ENCODE measurements at regions not wholly inside any gene's neighbourhood (a gene's known extent, or its start where the extent isn't known, plus 50 kb on each side); places are given as distances from the start of the nearest gene placed in this dataset.

DNA sequence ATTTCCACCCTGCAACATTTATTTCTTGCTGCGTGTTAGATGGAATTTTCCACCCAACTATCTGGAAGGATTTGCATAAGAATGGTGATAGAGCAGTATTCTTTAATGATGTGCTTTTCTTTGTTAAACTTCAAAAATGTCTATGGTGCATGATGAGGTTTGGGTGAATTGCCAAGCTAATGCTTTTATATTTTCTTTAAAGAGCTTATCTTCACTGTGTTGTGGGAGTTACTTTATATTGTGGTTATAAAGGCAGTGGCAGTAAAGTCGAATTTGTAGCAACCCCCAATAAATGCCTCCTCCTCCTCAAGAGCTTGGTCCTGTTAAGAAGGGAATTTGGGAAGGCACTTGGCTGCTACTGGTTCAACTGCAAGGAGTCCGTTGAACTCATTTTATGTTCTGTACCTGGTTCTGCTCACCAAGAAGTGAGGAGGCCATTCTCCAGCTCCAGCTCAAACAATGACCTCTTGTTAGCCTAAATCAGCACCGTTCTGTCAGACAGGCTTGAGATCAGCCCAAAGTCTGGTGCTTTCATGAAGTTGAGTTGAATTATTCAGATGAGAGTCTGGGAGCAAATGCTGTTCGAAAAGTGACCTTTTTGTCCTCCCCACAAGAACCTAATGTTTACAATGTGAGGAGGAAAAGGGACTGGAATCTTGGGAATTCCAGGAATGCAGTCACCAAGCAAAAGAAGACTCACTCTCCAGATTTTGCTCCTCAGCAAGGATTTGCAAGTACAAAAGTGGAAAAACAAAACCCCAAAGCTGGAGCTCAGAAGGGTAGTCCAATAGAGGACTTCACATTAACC lies 217.0 kb downstream of the TMEM38B start:
- Mint-ChIP-seq H3K4me3 (no peak overlapping the region), H3K36me3 (no peaks in the 10 kb centered on the region), H3K27me3 (ENCODE audit: low read depth in 3 of 3) (peaks cover 0 to 4% (median 2%) of the 10 kb centered on the region in 3 donors), H3K4me1 (no peaks in the 10 kb centered on the region), H3K27ac (no peak overlapping the region), H3K9me3 (peaks cover 0 to 6% (median 0%) of the 10 kb centered on the region in 6 donors)
- no peak for DNase-seq

DNA sequence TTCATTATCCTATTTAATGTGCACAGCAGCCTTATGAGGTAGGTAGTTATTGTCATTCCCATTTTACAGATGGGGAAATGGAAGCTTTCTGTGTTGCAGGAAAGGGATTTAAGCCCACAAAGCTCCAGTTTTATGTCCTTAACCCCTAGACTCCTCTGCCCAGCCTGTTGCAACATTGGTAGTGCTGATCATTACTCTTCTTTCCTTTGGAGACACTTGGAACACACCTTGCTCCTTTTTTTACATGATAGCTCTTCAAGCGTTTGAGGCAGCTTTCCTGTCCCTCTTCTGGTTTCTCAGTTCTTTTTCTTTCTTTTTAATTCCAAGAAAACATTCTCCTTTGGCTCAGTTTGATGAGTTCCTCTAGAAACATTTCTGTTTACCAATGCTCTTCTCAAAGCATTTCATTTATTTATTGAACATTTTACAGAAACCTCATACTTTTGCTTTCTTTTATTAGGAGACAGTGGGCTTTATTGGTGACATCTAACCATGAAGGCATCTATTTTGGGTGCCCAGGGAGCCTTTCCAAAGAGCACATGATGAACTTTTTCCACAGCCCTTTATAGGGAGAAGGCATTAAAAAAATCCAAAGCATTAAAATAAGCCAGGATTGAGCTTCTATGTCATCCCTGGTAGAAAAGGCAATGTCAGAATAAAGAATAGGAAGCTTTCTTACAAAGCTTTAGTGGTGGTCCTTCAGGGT lies 218.0 kb downstream of the TMEM38B start:
- Mint-ChIP-seq H3K27me3 (ENCODE audit: low read depth in 3 of 3) (peaks cover 0 to 4% (median 2%) of the 10 kb centered on the region in 3 donors), H3K27ac (no peak overlapping the region), H3K4me1 (no peaks in the 10 kb centered on the region), H3K9me3 (peaks cover 0 to 7% (median 0%) of the 10 kb centered on the region in 6 donors), H3K4me3 (no peak overlapping the region), H3K36me3 (no peaks in the 10 kb centered on the region)
- no peak for DNase-seq

DNA sequence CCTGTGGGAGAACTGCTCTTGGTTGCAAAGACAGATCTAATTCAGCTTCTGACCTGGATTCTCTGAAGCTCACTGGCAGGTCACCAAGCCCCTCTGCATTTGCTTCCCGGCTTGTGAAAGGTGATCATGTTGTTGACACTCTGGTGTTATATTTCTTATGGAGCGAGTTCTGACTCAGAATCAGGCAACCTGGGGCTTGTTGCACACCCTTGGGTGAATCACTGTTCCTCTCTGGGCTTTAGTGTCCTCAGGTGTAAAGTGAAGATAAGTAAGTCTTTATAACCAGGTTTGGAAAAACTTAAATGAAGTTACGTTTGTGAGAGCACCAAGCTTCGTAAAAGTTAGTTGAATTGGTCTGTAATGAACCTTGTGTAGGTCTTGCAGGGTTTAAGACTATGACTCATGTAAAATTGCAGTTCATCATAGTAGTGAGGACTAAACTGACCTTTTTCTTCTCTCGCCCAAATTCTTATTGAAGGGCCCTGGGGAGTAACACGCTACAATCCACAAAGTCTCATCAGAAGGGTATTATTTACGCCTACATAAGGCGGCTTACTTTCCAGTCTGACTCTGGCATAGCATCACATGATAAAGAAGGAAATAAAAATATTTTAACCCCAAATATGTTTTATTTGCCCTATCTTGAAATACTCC lies 218.6 kb downstream of the TMEM38B start:
- no peak for DNase-seq
- Mint-ChIP-seq H3K27me3 (ENCODE audit: low read depth in 3 of 3) (peaks cover 0 to 6% (median 2%) of the 10 kb centered on the region in 3 donors), H3K27ac (no peak overlapping the region), H3K9me3 (peaks cover 0 to 7% (median 0%) of the 10 kb centered on the region in 6 donors), H3K4me1 (no peaks in the 10 kb centered on the region), H3K36me3 (no peaks in the 10 kb centered on the region), H3K4me3 (no peak overlapping the region)

DNA sequence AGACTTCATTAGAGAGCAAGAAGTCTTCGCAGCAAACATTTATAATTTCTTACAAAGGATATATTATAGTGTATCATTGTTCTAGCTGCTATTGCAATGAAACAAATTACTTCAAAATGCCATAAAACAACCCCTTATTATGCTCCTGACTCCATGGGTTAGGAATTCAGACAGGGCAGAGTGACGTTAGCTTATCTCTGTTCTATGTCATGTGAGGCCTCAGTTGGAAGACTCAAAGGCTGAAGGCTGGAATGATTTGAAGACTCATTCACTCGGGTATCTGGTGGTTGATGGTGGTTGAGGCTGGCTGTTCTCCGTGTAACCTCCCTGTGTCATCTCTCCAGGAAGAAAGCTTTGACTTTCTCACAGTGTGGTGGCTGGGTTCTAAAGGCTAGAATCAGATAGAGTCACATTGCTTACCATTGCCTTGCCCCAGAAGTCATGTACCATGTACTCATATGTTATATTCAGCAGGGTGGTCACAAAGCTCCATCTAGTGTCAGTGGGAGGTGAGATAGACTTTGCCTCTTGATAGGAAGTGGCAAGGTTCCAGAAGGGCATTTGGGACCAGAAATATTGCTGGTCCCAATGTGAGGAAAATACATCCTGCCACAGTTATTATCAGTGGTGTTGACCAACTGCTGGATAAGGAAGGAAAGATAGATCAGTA lies 226.9 kb downstream of the TMEM38B start:
- peaks cover 0 to 2% (median 0%) of the 10 kb centered on the region in 6 donors for H3K9me3 Mint-ChIP-seq
- no peak for DNase-seq
- H3K4me1 Mint-ChIP-seq = no peaks in the 10 kb centered on the region
- no peak overlapping the region for H3K4me3 Mint-ChIP-seq
- H3K27me3 Mint-ChIP-seq (ENCODE audit: low read depth in 3 of 3) = peaks cover 0 to 4% (median 4%) of the 10 kb centered on the region in 3 donors
- no peak overlapping the region for H3K27ac Mint-ChIP-seq
- no peaks in the 10 kb centered on the region for H3K36me3 Mint-ChIP-seq

DNA sequence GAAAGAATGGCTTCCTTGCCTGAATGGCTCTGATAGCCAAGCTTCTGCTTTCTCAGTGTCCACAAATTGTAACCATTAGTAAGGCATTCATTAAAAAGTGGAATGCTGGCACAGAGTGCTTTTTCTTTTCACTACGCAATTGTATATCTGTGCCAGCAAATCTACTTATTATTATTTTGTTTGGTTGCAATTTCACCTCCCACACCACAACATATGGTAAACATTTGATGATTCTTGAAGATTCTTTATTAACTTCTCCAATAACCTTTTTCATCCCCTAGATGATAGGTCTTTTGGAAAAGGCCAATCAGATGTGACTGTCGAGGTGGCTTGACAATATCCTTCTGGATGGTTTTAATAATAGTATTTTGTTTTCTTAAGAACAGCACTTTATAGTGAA lies 234.1 kb downstream of the TMEM38B start:
- Mint-ChIP-seq H3K4me3 (no peak overlapping the region), H3K4me1 (no peaks in the 10 kb centered on the region), H3K36me3 (no peaks in the 10 kb centered on the region), H3K9me3 (peaks cover 0 to 3% (median 0%) of the 10 kb centered on the region in 6 donors), H3K27me3 (ENCODE audit: low read depth in 3 of 3) (peaks cover 0 to 3% (median 2%) of the 10 kb centered on the region in 3 donors), H3K27ac (no peak overlapping the region)
- no peak for DNase-seq

DNA sequence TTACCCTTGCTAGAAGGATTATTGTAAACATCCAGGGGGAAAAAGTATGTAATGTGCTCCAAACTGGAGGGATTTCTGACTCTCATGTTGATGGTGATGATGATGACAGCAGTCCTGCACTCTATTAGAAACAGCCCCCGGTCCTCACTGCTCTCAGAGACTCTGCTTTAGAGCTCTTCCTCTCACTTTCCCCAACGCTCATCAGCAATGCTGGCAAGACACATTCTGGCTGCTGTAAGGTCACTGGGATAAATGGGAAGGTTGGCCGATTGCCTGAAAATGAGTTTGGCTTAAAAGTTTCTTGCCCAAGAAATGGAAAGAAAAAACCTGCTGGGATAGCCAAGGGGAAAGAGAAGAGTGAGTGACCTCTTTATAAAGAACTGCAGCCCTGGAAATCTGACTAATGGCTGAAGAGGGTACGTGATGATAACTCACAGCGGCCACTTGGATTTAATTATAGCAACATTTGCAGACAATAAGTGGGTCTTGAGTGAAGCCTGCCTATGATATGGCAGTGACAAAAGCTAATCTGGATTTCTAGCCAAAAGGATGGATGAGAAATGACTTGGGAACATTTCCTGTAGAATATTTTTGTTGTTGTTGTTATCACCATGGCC lies 235.8 kb downstream of the TMEM38B start:
- Mint-ChIP-seq H3K27me3 (ENCODE audit: low read depth in 3 of 3) (peaks cover 2 to 3% (median 3%) of the 10 kb centered on the region in 3 donors), H3K36me3 (no peaks in the 10 kb centered on the region), H3K9me3 (peaks cover 0 to 9% (median 4%) of the 10 kb centered on the region in 6 donors), H3K4me1 (no peaks in the 10 kb centered on the region), H3K4me3 (no peak overlapping the region), H3K27ac (no peak overlapping the region)
- DNase-seq = no peak

DNA sequence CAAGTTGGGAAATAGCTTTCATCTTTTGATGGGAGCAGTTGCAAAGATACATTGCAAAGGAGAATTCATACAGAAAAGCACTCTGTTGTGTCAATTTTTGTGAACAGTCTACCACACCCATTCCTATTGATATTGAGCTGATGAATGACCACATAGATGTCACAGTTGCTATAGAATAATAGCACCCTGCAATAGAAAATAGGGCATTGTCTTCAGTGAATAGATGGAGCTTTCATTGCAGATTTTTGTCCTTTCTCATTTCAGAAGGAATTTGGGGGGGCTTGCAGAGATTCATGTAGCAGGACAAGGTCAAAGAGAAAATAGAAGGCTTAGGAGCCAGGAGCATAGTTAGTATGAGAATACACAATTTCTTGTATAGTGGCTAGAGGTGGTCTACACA lies 237.9 kb downstream of the TMEM38B start:
- Mint-ChIP-seq H3K36me3 (no peaks in the 10 kb centered on the region), H3K4me3 (no peak overlapping the region), H3K4me1 (no peaks in the 10 kb centered on the region), H3K27me3 (ENCODE audit: low read depth in 3 of 3) (peaks cover 2 to 3% (median 2%) of the 10 kb centered on the region in 3 donors), H3K27ac (no peak overlapping the region), H3K9me3 (peaks cover 0 to 9% (median 5%) of the 10 kb centered on the region in 6 donors)
- DNase-seq = no peak

DNA sequence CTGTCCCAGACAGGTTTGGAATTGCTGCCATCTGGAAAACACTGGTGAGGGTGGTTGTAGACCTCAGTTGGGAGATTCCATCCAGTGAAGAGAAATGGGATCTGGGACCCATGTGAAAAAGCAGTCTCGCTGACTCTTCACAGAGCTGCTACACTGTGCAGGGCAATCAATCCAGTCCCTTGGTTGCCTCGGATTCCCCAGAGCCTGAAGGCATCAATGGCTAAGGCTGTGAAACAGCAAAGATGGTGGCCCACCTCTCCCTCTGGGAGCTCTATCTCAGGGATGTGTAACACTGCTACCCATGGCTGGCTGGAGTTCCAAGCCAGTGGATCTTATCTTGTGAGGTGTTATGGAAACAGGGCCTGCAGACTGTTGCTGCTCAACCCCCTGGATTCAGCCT lies 256.1 kb downstream of the TMEM38B start:
- Mint-ChIP-seq H3K27me3 (ENCODE audit: low read depth in 3 of 3) (peaks cover 3 to 4% (median 4%) of the 10 kb centered on the region in 3 donors), H3K36me3 (peaks cover 0 to 6% (median 3%) of the 10 kb centered on the region in 3 donors), H3K4me3 (no peak overlapping the region), H3K4me1 (no peaks in the 10 kb centered on the region), H3K27ac (no peak overlapping the region), H3K9me3 (peaks cover 10 to 21% (median 19%) of the 10 kb centered on the region in 6 donors)
- DNase-seq = no peak

DNA sequence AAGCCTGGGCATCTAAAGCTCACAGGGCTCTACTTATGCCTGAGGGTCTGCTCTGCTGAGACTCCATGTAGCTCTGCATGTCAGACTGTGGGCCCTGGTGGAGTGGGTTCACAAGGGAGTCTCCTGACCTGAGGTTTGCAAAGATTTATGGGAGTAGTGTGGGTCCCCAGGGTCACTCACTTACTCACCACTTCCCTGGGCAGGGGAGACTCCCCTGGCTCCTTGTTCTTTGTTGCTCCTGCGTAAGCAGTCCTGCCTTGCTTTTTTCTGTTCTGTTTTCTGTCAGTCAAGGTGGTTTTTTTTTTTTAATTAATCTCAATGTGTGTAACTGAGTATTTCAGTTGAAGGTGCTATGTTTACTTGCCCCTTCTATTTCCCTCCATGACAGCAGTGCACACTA lies 256.6 kb downstream of the TMEM38B start:
- H3K27ac Mint-ChIP-seq = no peak overlapping the region
- peaks cover 10 to 21% (median 18%) of the 10 kb centered on the region in 6 donors for H3K9me3 Mint-ChIP-seq
- DNase-seq = no peak
- peaks cover 3 to 4% (median 4%) of the 10 kb centered on the region in 3 donors for H3K27me3 Mint-ChIP-seq (ENCODE audit: low read depth in 3 of 3)
- H3K36me3 Mint-ChIP-seq = peaks cover 0 to 6% (median 3%) of the 10 kb centered on the region in 3 donors
- no peaks in the 10 kb centered on the region for H3K4me1 Mint-ChIP-seq
- H3K4me3 Mint-ChIP-seq = no peak overlapping the region

DNA sequence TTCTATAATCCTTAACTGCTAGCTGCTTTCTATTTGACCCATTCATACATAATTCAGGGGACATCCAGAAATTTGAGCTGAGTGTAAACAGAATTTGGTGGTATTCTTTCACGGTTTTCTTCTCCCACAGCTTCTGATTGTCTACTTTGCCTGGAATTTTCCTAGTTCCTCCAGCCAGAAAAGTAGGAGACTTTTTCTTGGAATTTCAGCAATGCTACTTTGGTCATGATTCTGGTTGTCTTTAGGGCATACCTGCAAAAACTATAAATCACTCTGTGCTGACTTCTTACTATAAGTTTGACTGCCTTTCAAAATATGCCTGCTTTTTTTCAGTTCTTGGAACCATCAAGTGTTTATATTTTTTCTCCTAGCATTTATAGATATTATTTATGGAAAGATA lies 260.2 kb downstream of the TMEM38B start:
- H3K36me3 Mint-ChIP-seq = no peaks in the 10 kb centered on the region
- no peak for DNase-seq
- no peak overlapping the region for H3K27ac Mint-ChIP-seq
- no peaks in the 10 kb centered on the region for H3K4me1 Mint-ChIP-seq
- no peak overlapping the region for H3K4me3 Mint-ChIP-seq
- peaks cover 0 to 4% (median 3%) of the 10 kb centered on the region in 3 donors for H3K27me3 Mint-ChIP-seq (ENCODE audit: low read depth in 3 of 3)
- H3K9me3 Mint-ChIP-seq = peaks cover 0 to 6% (median 4%) of the 10 kb centered on the region in 6 donors

DNA sequence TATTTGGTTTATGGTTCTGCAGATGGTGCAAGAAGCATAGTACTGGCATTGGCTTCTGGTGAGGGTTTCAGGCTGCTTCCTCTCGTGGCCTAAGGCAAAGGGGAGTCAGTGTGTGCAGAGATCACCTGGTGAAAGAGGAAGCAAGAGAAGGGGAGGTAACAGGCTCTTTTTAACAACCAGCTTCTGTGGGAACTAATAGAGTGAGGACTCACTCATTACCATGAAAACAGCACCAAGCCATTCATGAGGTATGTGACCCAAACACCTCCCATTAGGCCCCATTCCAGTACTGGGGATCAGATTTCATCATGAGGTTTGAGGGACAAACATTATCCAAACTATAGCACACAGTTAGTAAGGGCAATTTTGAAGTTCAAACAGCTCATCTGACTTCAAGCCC lies 263.5 kb downstream of the TMEM38B start:
- Mint-ChIP-seq H3K36me3 (no peaks in the 10 kb centered on the region), H3K4me3 (no peak overlapping the region), H3K9me3 (peaks cover 0 to 5% (median 0%) of the 10 kb centered on the region in 6 donors), H3K27ac (no peak overlapping the region), H3K27me3 (ENCODE audit: low read depth in 3 of 3) (peaks cover 0 to 4% (median 3%) of the 10 kb centered on the region in 3 donors), H3K4me1 (no peaks in the 10 kb centered on the region)
- DNase-seq = no peak

DNA sequence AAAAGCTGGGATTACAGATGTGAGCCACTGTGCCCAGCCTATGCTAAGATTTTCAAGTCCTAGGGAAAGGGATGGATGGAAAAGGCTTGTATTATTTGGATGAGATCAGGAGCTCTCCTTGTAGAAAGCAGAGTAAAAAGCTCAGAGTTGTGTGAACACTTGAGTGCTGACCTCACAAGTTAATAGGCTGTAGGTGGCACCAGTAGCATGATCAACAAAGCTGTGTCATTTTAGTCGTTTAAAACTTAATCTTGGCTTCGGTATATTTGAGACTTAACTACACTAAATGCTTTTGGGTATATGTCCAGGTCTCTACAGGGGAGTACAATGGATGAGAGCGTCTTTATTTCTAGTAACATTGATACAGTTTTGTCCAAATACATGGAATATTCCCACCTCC lies 264.2 kb downstream of the TMEM38B start:
- Mint-ChIP-seq H3K4me3 (no peak overlapping the region), H3K9me3 (peaks cover 0 to 5% (median 0%) of the 10 kb centered on the region in 6 donors), H3K36me3 (no peaks in the 10 kb centered on the region), H3K27me3 (ENCODE audit: low read depth in 3 of 3) (peaks cover 0 to 4% (median 2%) of the 10 kb centered on the region in 3 donors), H3K27ac (no peak overlapping the region), H3K4me1 (no peaks in the 10 kb centered on the region)
- no peak for DNase-seq

DNA sequence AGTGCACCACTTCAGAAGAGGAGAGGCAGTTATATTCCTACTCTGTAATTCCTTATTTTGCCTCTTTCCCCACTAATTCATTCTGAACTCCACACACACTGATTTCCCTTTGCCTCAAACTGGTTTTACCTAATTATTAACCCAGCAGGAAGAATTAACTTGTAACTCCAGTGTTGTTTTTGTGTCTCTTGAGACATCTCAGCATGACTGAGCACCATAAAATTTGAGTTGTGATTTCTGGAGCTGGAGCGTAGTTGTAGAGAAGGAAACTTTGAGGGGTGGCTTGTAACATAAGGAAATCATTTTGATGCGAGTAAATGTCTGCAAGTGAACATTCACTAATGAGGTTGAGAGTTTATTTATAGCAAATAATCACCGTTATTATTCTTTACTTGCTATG lies 265.2 kb downstream of the TMEM38B start:
- Mint-ChIP-seq H3K36me3 (no peaks in the 10 kb centered on the region), H3K27ac (no peak overlapping the region), H3K4me1 (no peaks in the 10 kb centered on the region), H3K27me3 (ENCODE audit: low read depth in 3 of 3) (no peaks in the 10 kb centered on the region), H3K4me3 (no peak overlapping the region), H3K9me3 (peaks cover 0 to 5% (median 0%) of the 10 kb centered on the region in 6 donors)
- no peak for DNase-seq

Measured in immature natural killer cell (primary cell).